ENCODE measurements at regions not wholly inside any gene's neighbourhood (a gene's known extent, or its start where the extent isn't known, plus 50 kb on each side); places are given as distances from the start of the nearest gene placed in this dataset.

- Histone ChIP-seq H3K4me3 (no peak overlapping the region), H3K27ac (no peak overlapping the region), H3K4me1 (no peaks in the 10 kb centered on the region), H3K4me2 (no peak overlapping the region), H3K9me3 (no peaks in the 10 kb centered on the region)
- ATAC-seq: no peak
- POLR2A ChIA-PET: no interaction called here
- FAIRE-seq: no peak
- 45% methylated on average over 7 of the region's 7 CpGs for WGBS (ENCODE audit: missing lambda C conversion rate)
- TF ChIP-seq CEBPB (IDR thresholded peaks at IDR 0.05): no peak
- TF ChIP-seq HEYL (CRISPR knock-in tag; IDR thresholded peaks at IDR 0.05): no peak
- no peak for TF ChIP-seq FOSL2 (IDR thresholded peaks at IDR 0.05)
- no peak for TF ChIP-seq FOSL2 (CRISPR knock-in tag; IDR thresholded peaks at IDR 0.05)
- TF ChIP-seq USF2 (IDR thresholded peaks at IDR 0.05): no peak
- TF ChIP-seq BCL3 (IDR thresholded peaks at IDR 0.05): no peak
- no peak for TF ChIP-seq PHF8 (IDR thresholded peaks at IDR 0.05; ENCODE audit: borderline replicate concordance, low read depth)
- TF ChIP-seq JUN (IDR thresholded peaks at IDR 0.05): no peak
- no peak for TF ChIP-seq RAD21 (conservative IDR thresholded peaks at IDR 0.05 in 1 of 2, IDR thresholded peaks at IDR 0.05 in 1 of 2)
- no peak for TF ChIP-seq NR3C1 (IDR thresholded peaks at IDR 0.05)
- TF ChIP-seq CTCF (IDR thresholded peaks at IDR 0.05): no peak
- TF ChIP-seq GATA3 (IDR thresholded peaks at IDR 0.05; ENCODE audit: borderline replicate concordance): no peak
- TF ChIP-seq CHD2 (IDR thresholded peaks at IDR 0.05; ENCODE audit: low read length, partially characterized antibody): no peak
- TF ChIP-seq CBX2 (IDR thresholded peaks at IDR 0.05; ENCODE audit: borderline replicate concordance, low read depth): no peak
- no peak for TF ChIP-seq HOXB13 (CRISPR knock-in tag; IDR thresholded peaks at IDR 0.05; ENCODE audit: low read depth)
- TF ChIP-seq HES2 (IDR thresholded peaks at IDR 0.05): no peak
- no peak for TF ChIP-seq RARB (CRISPR knock-in tag; IDR thresholded peaks at IDR 0.05)
- TF ChIP-seq SREBF2 (IDR thresholded peaks at IDR 0.05): no peak
- CTCF ChIA-PET: no interaction called here
- no peak for DNase-seq (ENCODE audit: low read depth in 1 of 2, low spot score in 1 of 2)
These were observed 170.3 kb upstream of the PUDP start for GRCh38 chrX:7318241-7318640.

- ATAC-seq (no peak), DNase-seq (ENCODE audit: low read depth in 1 of 2, low spot score in 1 of 2) (no peak), FAIRE-seq (no peak)
- H3K4me1 ChIP-seq: no peaks in the 10 kb centered on the region
- ChIA-PET CTCF (no interaction called here), POLR2A (no interaction called here)
- no peaks in the 10 kb centered on the region for H3K9me3 ChIP-seq
- no peak overlapping the region for H3K4me2 ChIP-seq
- no peak overlapping the region for H3K4me3 ChIP-seq
- no peak for TF ChIP-seq HOXB13 (CRISPR knock-in tag; IDR thresholded peaks at IDR 0.05; ENCODE audit: low read depth)
- no peak for TF ChIP-seq RCOR1 (IDR thresholded peaks at IDR 0.05; ENCODE audit: low read depth, low read length)
- TF ChIP-seq HEYL (CRISPR knock-in tag; IDR thresholded peaks at IDR 0.05): no peak
- TF ChIP-seq CTCF (IDR thresholded peaks at IDR 0.05): no peak
- TF ChIP-seq POLR2A (IDR thresholded peaks at IDR 0.05; ENCODE audit: low read length): no peak
- TF ChIP-seq FOSB (CRISPR knock-in tag; IDR thresholded peaks at IDR 0.05): no peak
- TF ChIP-seq HES2 (IDR thresholded peaks at IDR 0.05): no peak
- no peak for TF ChIP-seq NPAS2 (CRISPR knock-in tag; IDR thresholded peaks at IDR 0.05; ENCODE audit: borderline replicate concordance)
- TF ChIP-seq ATOH8 (CRISPR knock-in tag; IDR thresholded peaks at IDR 0.05; ENCODE audit: low read depth): no peak
- TF ChIP-seq HMGXB4 (CRISPR knock-in tag; IDR thresholded peaks at IDR 0.05; ENCODE audit: borderline replicate concordance): no peak
- H3K27ac ChIP-seq: no peak overlapping the region
- WGBS (ENCODE audit: missing lambda C conversion rate): 79% methylated on average over 2 of the region's 2 CpGs
These were observed 168.9 kb upstream of the PUDP start for GRCh38 chrX:7316887-7317286.
